ENCODE measurements at regions not wholly inside any gene's neighbourhood (a gene's known extent, or its start where the extent isn't known, plus 50 kb on each side); places are given as distances from the start of the nearest gene placed in this dataset.
"Not testable (repeated sequence)": the region's sequence is repeated elsewhere in the genome, so short reads cannot be mapped to it uniquely, and the experiment has no call there.

- ChIA-PET CTCF (no interaction called here), POLR2A (no interaction called here)
- no peak for TF ChIP-seq SUZ12 (IDR thresholded peaks at IDR 0.05)
- no peak for TF ChIP-seq FOXM1 (IDR thresholded peaks at IDR 0.05; ENCODE audit: borderline replicate concordance)
- TF ChIP-seq TARDBP (IDR thresholded peaks at IDR 0.05): no peak
- TF ChIP-seq FOXA1 (IDR thresholded peaks at IDR 0.05): no peak
- no peak for TF ChIP-seq PKNOX1 (IDR thresholded peaks at IDR 0.05)
- TF ChIP-seq NFRKB (IDR thresholded peaks at IDR 0.05): no peak
- no peak for TF ChIP-seq HDGF (IDR thresholded peaks at IDR 0.05; ENCODE audit: borderline replicate concordance)
- no peak for TF ChIP-seq CTBP1 (IDR thresholded peaks at IDR 0.05; ENCODE audit: borderline replicate concordance)
- no peak for TF ChIP-seq ELF4 (IDR thresholded peaks at IDR 0.05)
- TF ChIP-seq ARNT (IDR thresholded peaks at IDR 0.05): no peak
- TF ChIP-seq LEF1 (IDR thresholded peaks at IDR 0.05; ENCODE audit: borderline replicate concordance): no peak
- TF ChIP-seq L3MBTL2 (conservative IDR thresholded peaks at IDR 0.05): no peak
- no peak for TF ChIP-seq SP1 (IDR thresholded peaks at IDR 0.05)
- no peak for TF ChIP-seq ZNF384 (IDR thresholded peaks at IDR 0.05)
- no peak for TF ChIP-seq BHLHE40 (IDR thresholded peaks at IDR 0.05; ENCODE audit: borderline replicate concordance)
- TF ChIP-seq FOXK2 (IDR thresholded peaks at IDR 0.05): no peak
- DNase-seq (ENCODE audit: extremely low spot score): no peak
Measured at GRCh38 chr1:221972276-221973235, 230.7 kb upstream of the DUSP10 start.

GRCh38 chr1:221971035-221971434 lies 229.1 kb upstream of the DUSP10 start:
- CTCF ChIA-PET; POLR2A ChIA-PET; DNase-seq (ENCODE audit: extremely low spot score): not testable (repeated sequence)

GRCh38 chr1:221969298-221969858 lies 227.5 kb upstream of the DUSP10 start:
- POLR2A ChIA-PET; DNase-seq (ENCODE audit: extremely low spot score); CTCF ChIA-PET: not testable (repeated sequence)

- CTCF ChIA-PET; DNase-seq (ENCODE audit: extremely low spot score); POLR2A ChIA-PET: not testable (repeated sequence)
Measured at GRCh38 chr1:221967538-221967937, 225.6 kb upstream of the DUSP10 start.

DNA sequence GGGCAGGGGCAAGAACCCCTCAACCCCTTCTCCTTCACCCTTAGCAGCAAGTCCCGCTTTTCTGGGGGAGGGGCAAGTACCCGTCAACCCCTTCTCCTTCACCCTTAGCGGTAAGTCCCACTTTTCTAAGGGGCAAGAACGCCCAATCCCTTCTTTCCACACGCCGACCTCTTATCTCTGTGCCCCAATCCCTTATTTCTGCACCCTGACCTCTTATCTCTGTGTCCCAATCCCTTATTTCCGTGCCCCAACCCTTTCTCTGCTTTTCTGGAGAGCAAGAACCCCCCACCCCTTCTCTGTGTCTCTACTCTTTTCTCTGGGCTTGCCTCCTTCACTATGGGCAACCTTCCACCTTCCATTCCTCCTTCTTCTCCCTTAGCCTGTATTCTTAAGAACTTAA lies 225.0 kb upstream of the DUSP10 start:
- POLR2A ChIA-PET; DNase-seq (ENCODE audit: extremely low spot score); CTCF ChIA-PET: not testable (repeated sequence)

- not testable (repeated sequence) for DNase-seq (ENCODE audit: extremely low spot score)
Measured at GRCh38 chr1:221965891-221966290, 224.0 kb upstream of the DUSP10 start.

GRCh38 chr1:221965252-221965651 lies 223.4 kb upstream of the DUSP10 start:
- TF ChIP-seq ZNF384 (IDR thresholded peaks at IDR 0.05) (no peak), SUZ12 (IDR thresholded peaks at IDR 0.05) (no peak), FOXM1 (IDR thresholded peaks at IDR 0.05; ENCODE audit: borderline replicate concordance) (no peak), LEF1 (IDR thresholded peaks at IDR 0.05; ENCODE audit: borderline replicate concordance) (no peak), FOXK2 (IDR thresholded peaks at IDR 0.05) (no peak), L3MBTL2 (conservative IDR thresholded peaks at IDR 0.05) (no peak), PKNOX1 (IDR thresholded peaks at IDR 0.05) (no peak), TARDBP (IDR thresholded peaks at IDR 0.05) (no peak), FOXA1 (IDR thresholded peaks at IDR 0.05) (no peak), CTBP1 (IDR thresholded peaks at IDR 0.05; ENCODE audit: borderline replicate concordance) (no peak), ELF4 (IDR thresholded peaks at IDR 0.05) (no peak)
- ChIA-PET CTCF (no interaction called here), POLR2A (no interaction called here)
- no peak for DNase-seq (ENCODE audit: extremely low spot score)

More at GRCh38 chr1:221965891-221966290, 224.0 kb upstream of the DUSP10 start:
- POLR2A ChIA-PET, CTCF ChIA-PET: not testable (repeated sequence)

GRCh38 chr1:221963742-221964141 lies 221.9 kb upstream of the DUSP10 start:
- POLR2A ChIA-PET: no interaction called here
- CTCF ChIA-PET: no interaction called here
- DNase-seq (ENCODE audit: extremely low spot score): no peak
- TF ChIP-seq FOXA1 (IDR thresholded peaks at IDR 0.05) (no peak), SUZ12 (IDR thresholded peaks at IDR 0.05) (no peak), FOXM1 (IDR thresholded peaks at IDR 0.05; ENCODE audit: borderline replicate concordance) (no peak), BHLHE40 (IDR thresholded peaks at IDR 0.05; ENCODE audit: borderline replicate concordance) (no peak), HDGF (IDR thresholded peaks at IDR 0.05; ENCODE audit: borderline replicate concordance) (no peak), PKNOX1 (IDR thresholded peaks at IDR 0.05) (no peak), ARNT (IDR thresholded peaks at IDR 0.05) (no peak), CTBP1 (IDR thresholded peaks at IDR 0.05; ENCODE audit: borderline replicate concordance) (no peak), ZNF384 (IDR thresholded peaks at IDR 0.05) (no peak), FOXK2 (IDR thresholded peaks at IDR 0.05) (no peak), TARDBP (IDR thresholded peaks at IDR 0.05) (no peak), SP1 (IDR thresholded peaks at IDR 0.05) (no peak), L3MBTL2 (conservative IDR thresholded peaks at IDR 0.05) (no peak), ELF4 (IDR thresholded peaks at IDR 0.05) (no peak)
